IPS-NIHi11 (cell line): ENCODE measurements at regions not wholly inside any gene's neighbourhood (a gene's known extent, or its start where the extent isn't known, plus 50 kb on each side); places are given as distances from the start of the nearest gene placed in this dataset.
"Not testable (repeated sequence)": the region's sequence is repeated elsewhere in the genome, so short reads cannot be mapped to it uniquely, and the experiment has no call there.

Experiments used
- DNase-seq: peaks from one replicate; pipeline ENCODE4 v3.0.0; 2012; ENCODE audit warnings: mixed read lengths, low spot score

DNA sequence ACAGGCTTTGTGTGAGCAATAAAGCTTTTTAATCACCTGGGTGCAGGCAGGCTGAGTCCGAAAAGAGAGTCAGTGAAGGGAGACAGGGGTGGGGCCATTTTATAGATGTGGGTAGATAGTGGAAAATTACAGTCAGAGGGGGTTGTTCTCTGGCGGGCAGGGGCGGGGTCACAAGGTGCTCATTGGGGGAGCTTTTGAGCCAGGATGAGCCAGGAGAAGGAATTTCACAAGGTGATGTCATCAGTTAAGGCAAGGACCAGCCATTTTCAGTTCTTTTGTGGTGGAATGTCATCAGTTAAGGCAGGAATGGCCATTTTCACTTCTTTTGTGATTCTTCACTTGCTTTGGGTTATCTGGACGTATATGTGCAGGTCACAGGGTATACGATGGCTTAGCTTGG is 571.3 kb upstream of the PCDH7 start:
- not testable (repeated sequence) for DNase-seq

DNA sequence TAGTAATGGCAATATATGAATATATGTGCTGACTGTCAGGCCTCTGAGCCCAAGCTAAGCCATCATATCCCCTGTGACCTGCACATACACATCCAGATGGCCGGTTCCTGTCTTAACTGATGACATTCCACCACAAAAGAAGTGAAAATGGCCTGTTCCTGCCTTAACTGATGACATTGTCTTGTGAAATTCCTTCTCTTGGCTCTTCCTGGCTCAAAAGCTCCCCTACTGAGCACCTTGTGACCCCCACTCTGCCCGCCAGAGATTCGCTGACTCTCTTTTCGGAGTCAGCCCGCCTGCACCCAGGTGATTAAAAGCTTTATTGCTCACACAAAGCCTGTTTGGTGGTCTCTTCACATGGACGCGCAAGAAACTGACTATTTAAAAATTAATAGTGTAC is 570.6 kb upstream of the PCDH7 start:
- not testable (repeated sequence) for DNase-seq

DNA sequence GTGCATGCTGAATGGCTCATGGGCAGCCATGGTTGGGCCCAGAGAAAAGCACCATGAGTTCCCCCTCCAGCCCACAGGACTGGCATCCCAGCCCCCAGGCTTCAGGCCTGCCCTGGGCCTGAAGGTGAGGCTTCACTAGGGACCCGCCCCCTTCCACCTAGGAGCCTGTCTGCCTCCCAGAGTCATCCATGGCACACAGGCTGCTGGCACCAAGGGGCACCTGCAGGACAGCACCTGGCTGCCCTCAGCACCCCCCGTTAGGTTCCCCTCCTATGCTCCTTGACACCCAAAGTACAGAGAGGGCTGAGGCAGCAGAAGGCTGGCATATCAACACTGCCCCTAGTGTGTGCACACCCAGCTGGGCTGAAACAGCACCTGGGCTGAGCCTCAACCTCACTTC is 566.7 kb upstream of the PCDH7 start:
- no peak for DNase-seq

DNA sequence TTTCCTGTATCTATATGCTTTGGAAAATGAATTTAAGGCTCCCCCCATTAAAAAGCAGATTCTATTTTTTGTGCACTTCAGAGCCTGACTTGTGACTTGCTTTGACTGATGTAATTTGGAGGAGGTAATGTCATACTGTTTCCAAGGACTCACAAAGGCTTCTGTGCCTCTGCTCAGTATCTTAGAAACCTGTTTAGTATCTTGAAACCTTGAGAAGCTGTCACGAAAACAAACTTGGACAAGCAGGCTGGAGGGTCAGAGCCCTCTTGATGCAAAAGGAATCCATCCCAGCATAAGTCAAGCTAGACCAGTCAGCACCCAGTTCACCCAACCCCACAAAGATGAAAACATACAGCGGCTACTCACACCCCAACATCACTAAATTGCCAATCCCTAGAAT is 560.0 kb upstream of the PCDH7 start:
- DNase-seq = no peak

DNA sequence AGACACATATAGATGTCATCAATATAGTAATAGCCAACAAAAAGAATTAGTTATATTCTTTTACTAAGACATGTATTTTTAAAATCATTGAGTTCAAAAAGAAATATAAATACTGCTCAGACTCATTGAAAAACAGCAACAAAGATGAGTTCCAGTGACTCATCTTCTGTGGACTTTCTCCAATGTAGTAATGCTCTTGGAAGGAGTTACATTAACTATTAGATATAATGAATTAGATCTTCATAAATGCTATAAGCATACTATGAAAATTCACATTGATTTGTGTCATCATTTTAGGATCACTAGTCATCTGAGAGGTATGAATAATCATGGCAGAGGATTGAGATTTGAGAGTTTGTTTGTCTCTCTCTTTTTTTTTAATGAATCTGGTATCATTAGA is 547.8 kb upstream of the PCDH7 start:
- DNase-seq = no peak

DNA sequence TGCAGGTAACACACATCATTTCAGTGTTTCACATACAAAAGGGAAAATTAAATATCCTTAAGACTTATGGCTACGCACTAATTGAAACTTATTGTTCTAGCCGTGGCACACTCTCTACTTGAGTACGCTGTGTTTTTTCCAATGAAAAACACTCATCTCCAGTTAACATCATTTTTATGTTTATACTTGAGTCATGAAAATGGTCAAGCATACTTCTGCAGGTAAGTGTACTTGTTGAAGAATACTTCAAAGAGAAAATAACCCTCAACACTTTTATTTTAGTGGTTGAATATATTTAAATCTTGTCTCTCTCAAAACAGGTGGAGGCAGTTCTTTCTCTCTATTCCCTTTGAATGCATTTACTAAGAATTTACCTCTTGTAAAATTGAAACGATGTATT is 538.7 kb upstream of the PCDH7 start:
- DNase-seq = no peak

DNA sequence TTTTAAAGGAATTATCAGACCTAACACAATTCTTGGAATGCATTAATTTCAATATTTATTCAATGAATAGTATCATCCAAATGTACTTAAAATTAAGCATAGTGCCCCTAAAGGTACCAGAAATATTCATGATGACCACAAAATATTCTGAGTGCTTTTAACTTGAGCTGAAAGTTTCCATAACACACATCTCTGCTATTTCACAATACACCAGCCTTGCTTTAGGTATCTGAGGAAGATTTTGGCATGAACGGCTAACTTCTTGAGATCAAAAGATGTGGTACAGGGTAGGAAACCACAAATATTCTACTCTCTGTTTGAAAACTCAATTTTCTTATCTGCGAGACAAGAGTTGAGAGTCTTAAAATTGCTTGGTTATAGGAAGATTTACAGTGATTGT is 538.3 kb upstream of the PCDH7 start:
- DNase-seq = no peak

DNA sequence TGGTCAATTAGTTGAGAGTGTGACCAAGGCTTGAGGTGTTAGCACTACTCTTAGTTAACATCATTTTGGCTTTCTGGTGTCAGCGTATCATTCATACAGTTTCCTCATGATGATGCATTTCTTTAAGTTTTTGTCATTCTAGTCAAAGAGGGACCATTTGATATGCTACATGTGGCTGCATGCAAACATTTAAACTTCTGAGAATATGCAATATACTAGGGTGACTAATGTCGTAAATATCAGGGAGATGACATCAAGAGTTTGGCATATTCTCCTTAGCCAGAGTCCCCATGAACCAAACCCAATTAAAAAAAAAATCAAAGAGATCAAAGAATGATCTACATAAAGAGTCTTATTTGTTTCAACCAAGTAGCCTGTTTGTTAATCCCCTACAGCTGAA is 537.4 kb upstream of the PCDH7 start:
- no peak for DNase-seq

DNA sequence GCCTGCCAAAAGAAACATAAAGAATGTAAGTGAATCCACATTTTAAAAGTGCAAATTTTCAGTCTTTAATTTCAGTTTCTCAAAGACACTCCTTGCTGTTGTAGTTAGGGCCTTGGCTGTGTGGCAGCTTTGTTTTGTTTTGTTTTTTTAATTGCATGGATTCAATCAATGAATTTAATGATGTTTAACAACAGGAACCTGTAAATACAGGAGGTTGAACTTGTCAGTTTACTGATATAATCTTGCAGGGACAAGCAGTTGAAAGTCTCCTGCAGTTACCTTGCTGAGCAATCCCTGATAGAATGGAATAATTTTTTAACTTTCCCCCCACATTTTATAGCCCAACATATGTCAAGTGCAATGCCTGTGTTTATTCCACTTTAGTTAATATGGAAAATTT is 528.3 kb upstream of the PCDH7 start:
- no peak for DNase-seq

DNA sequence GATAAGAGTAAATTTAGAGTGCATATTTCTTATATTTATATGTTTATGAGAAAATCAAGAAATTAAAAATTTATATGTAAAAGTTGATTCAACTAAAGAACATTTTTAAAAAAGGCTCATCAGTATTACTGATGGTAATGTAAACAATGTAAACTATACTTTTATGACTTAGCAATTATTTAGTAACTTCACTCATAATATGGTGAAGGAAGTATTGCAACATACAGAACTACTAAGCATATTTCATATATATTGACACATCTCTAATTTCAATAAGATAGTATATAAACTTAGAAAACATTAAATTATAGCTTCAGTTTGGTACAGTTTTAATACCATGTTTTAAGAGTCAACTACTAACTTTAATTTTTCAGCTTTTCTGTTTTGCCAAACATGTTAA is 512.8 kb upstream of the PCDH7 start:
- no peak for DNase-seq

DNA sequence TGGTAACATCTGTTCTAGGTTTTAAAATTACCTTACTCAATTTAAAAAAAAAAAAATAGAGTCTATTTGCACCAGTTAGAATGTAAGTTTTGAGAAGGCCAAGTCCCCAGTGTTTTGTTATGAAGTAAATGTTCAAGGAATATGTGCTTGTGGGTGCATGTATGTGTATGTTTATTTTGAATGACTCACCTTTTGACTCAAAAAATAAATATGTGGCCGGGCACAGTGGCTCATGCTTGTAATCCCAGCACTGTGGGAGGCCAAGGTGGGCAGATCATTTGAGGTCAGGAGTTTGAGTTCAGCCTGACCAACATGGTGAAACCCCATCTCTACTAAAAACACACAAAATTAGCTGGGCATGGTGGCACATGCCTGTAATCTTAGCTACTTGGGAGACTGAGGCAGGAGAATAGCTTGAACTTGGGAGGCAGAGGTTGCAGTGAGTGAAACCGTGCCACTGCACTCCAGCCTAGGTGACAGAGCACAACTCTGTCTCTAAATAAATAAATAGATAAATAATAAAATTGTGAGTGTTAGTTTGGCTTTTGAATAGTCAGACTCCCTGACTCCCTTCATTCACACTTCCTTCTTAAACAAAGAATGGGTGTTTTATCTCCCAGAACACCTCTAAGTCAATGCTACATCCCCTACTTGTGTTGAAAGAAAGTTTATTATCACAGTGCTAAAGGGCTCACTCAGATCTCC is 511.3 kb upstream of the PCDH7 start:
- DNase-seq = no peak

DNA sequence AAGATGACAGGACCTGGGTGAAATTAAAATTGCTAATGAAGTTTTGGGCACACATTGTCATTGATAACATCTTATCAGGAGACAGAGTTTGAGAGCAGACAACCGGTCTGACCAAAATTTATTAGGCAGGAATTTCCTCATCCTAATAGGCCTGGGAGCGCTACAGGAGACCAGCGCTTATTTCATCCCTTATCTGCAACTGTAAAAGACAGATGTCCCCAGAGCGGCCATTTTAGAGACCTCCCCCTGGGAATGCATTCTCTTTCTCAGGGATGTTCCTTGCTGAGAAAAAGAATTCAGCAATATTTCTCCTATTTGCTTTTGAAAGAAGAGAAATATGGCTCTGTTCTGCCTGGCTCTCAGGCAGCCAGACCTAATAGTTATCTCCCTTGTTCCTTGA is 504.2 kb upstream of the PCDH7 start:
- DNase-seq = not testable (repeated sequence)

DNA sequence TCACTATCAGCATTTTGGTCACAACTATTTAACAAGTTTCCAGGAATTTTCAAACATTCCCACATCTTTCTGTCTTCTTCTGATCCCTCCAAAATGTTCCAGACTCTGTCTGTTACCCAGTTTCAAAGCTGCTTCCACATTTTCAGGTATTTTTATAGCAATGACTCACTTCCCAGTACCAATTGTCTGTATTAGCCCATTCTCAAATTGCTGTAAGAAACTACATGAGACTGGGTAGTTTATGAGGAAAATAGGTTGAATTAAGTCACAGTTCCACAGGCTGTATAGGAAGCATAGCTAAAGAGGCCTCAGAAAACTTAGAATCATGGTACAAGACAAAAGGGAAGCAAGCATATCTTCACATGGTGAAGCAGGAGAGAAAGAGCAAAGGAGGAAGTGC is 475.0 kb upstream of the PCDH7 start:
- no peak for DNase-seq

DNA sequence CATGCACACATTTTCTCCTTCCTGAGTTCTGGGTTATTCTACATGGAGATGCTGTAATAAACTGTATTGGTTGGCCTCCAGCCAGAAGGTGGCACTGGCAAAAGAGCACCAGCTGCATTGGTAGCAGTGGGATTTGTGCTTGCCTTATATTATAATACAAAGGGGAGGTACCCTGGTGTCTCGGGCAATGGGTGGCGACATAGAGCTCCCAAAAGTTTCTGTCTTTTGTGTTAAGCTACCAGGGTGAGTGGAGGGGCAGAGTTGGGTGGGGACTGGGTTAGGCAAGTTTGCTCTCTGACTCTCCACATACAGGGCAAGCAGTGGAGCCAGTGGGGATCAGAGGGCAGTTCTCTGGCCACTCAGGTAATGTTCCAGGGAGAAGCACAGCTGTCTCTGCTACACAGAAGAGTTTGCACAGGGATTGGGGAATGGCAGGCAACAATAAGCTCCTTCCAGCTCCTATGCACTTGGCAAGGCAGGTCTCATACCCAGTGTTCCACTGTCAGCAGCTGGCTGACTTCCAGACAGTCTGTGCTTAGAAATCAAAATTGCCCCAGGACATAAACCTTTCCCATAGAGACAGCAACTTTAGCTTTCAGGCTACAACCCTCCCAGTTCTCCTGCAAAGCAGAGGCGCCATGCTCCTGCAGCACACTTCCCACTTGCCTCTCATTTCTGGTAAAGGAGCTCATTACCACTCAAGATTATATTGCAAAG is 463.9 kb upstream of the PCDH7 start:
- DNase-seq = no peak

DNA sequence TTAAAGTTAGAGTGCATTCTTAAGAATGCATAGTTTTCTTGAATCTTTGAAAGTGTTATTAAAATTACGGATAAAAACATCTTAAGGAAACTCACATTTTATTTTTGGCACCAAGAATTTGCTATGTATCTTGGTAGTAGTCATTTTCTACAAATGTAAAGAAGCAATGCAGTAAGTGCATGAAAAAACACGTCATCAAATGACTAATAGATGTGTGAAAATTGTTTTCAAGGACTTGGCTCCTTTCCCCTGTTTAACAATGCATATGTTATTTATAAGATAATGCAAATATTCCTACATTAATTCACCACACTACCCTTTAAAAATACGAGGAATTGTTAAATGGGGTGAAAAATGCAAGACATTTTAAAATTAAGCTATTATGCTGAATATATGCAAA is 461.2 kb upstream of the PCDH7 start:
- DNase-seq = no peak

DNA sequence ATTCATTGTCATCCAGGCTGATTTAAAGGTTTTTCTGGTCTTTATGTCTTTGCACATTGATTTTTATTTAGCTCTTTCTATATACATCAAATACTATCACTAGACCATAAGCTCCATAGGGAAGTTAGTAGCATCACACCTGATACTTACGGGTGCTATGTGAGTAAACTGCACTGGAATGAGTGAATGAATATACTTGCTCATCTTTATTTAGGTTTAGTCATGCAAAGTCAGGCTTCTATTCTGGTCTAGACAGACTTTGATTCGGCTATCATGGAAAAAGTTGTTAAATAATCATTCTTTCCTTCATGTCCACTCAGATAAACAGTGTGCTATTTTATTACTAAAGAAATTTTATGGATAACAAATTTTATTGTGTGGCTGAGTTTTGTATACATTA is 457.8 kb upstream of the PCDH7 start:
- DNase-seq = no peak

DNA sequence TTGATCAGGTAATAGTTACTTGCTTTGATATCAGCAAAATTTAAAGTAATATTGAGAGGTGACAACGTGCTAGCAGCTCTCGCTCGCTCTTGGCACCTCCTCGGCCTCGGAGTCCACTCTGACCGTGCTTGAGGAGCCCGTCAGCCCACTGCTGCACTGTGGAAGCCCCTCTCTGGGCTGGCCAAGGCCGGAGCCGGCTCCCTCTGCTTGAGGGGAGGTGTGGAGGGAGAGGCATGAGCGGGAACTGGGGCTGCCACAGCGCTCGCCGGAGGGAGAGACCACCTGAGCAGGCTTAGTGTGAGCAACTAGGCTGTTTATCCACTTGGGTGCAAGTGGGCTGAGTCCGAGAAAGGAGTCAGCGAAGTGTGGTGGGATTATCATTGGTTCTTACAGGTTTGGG is 455.7 kb upstream of the PCDH7 start:
- DNase-seq = no peak

DNA sequence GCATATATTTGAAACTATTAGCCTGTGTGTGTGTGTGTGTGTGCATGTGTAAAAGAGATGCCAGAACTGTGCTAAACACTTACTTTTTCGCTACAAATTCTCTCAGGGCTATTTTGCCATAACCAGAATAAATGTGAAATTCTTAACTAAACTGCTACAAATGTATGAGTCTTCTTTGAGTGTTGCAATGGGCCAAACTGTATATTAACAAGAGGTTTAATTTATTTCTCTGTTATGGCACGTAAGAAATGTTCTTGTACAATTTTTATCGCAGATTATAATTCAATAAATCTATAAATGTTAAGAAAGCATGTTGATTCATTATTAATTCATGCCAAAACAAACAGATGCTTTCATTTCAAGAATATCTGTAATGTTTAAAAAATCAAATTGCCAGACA is 454.5 kb upstream of the PCDH7 start:
- no peak for DNase-seq

DNA sequence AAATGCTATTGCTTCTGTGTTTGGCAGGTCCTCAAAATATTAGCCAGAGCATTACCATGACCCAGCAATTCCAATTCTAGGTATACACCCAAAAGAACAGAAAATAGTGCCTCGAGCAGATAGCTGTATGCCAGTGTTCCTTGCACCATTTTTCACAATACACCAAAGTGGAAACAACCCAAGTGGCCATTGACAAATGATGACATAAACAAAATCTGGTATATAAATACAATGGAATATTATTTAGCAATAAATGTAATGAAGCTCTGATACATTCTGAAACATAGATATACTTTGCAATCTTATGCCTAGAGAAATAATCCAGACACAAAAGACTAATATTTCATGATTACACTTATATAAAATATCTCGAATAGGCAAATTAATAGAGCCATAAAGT is 451.8 kb upstream of the PCDH7 start:
- no peak for DNase-seq

DNA sequence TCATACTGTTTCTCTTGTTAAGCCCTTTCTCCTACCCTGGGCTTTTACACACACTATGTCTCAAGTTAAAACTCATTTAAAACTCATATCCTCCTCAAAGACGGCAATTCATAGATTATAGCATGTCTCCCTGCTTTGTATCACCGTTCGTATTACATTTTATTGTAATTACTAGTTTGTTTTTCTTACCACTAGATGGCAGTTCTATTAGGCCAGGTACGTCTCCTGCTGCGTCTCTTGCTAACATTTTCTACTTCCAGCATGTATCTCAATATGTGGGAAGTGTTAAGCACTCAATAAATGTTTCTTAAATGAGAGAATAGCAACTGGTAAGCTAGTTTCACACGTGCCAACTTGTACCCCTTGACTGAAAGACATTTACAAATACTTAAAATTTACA is 450.3 kb upstream of the PCDH7 start:
- DNase-seq = peak; percentile 11

DNA sequence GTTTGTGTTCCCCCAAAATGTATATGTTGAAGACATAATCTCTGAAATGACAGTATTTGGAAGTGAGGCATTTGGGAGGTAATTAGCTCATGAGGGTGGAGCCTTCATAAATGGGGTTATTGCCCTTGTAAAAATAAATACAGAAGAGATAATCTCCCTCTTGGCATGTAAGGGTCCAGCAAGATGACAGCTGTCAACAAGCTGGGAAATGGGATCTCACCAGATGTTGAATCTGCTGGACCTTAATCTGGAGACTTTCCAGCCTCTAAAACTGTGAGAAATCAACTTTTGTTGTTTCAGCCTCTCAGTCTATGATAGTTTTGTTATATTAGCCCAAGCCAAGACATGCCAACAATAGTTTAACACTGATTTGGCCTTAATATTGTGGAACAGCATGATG is 438.2 kb upstream of the PCDH7 start:
- no peak for DNase-seq

DNA sequence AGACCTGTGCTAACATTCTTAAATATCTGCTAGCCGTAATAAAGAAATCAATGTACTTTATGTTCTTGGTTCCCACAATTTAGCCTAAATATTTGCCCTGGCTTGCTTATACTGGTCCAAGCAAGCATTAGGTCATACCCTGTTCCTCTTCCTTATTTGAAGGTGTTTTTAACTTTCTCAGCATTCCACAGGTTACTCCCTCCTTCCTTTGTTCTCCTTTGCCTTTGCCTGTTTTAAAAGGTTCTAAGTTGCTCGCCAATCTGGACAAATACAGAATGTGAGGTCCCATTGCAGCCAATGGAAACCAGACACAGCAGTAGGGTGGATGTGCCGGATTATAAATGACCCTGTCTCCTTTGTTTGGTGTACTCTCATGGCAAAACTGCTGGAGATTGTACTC is 436.8 kb upstream of the PCDH7 start:
- no peak for DNase-seq

DNA sequence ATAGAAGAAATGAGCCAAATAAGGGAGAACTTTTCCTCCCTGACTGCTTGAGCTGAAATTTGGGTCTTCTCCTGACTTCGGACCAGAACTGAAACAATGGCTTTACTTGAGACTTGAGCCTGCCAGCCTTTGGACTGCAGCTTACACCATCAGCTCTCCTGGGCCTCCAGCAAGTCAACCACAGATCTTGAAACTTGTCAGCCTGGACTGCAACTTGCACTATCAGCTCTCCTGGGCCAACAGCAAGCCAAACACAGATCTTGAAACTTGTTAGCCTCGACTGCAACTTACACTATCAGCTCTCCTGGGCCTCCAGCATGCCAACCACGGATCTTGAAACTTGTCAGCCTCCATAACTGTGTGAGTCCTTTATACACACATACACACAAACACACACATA is 425.9 kb upstream of the PCDH7 start:
- DNase-seq = no peak

DNA sequence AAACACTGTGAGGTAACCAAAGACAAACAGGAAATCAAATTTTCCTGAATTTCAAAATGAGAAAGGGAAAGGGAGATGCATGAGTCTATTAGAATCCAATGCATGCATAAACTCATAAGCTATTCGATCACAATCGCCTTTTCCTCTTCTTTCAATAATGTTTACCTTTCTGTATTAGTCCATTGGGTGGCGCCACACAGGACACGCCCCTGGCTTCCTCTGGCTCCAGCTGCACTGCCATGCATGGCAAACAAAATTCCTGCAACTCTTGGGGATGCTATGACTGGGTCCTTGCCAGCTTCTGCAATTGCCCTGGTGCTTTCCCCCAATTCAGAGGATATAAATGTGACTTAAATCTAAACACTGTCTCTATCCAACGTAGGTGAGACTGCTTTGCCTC is 424.5 kb upstream of the PCDH7 start:
- DNase-seq = peak; percentile 14
